ENCODE measurements at regions not wholly inside any gene's neighbourhood (a gene's known extent, or its start where the extent isn't known, plus 50 kb on each side); places are given as distances from the start of the nearest gene placed in this dataset.

- TF ChIP-seq, protein P1, sequence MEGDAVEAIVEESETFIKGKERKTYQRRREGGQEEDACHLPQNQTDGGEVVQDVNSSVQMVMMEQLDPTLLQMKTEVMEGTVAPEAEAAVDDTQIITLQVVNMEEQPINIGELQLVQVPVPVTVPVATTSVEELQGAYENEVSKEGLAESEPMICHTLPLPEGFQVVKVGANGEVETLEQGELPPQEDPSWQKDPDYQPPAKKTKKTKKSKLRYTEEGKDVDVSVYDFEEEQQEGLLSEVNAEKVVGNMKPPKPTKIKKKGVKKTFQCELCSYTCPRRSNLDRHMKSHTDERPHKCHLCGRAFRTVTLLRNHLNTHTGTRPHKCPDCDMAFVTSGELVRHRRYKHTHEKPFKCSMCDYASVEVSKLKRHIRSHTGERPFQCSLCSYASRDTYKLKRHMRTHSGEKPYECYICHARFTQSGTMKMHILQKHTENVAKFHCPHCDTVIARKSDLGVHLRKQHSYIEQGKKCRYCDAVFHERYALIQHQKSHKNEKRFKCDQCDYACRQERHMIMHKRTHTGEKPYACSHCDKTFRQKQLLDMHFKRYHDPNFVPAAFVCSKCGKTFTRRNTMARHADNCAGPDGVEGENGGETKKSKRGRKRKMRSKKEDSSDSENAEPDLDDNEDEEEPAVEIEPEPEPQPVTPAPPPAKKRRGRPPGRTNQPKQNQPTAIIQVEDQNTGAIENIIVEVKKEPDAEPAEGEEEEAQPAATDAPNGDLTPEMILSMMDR (conservative IDR thresholded peaks at IDR 0.05): no peak
- no peak overlapping the region for H3K27ac ChIP-seq
Measured at GRCh38 chr22:48784701-48785503, 1042.8 kb downstream of the BRD1 start.

- H3K27ac ChIP-seq: no peak overlapping the region
- TF ChIP-seq, protein P1 (conservative IDR thresholded peaks at IDR 0.05): no peak
Measured at GRCh38 chr22:48783821-48784266, 1043.8 kb downstream of the BRD1 start.

- TF ChIP-seq, protein P1 (conservative IDR thresholded peaks at IDR 0.05): 0 out of 2 replicates have a peak, but pooled peaks have one; percentile 21
- no peak overlapping the region for H3K27ac ChIP-seq
Measured at GRCh38 chr22:48782811-48783511, 1044.7 kb downstream of the BRD1 start.

DNA sequence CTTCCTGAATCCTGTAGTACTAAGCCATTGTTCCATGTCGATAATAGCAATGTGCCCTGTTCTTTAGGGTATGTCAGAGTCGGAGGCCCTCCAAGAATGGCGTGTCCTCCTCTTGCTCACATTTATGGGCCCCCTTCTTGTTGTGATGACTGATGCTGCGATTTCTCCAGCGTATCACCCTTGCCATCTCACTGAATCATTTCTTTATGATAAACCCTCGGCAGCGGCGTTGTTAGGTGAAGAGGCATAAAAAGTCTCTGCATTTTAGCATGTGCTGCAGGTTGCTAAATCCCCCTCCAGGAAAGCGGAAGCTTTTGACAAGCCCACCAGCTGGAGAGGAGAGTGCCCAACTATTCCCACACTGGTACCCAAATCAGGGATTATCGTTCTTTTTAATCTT is 1045.3 kb downstream of the BRD1 start:
- TF ChIP-seq, protein P1 (conservative IDR thresholded peaks at IDR 0.05): no peak

GRCh38 chr22:48781868-48782267 is 1045.8 kb downstream of the BRD1 start:
- H3K27ac ChIP-seq: no peak overlapping the region
- TF ChIP-seq, protein P1 (conservative IDR thresholded peaks at IDR 0.05): no peak

More for the DNA sequence above, 1045.3 kb downstream of the BRD1 start:
- no peak overlapping the region for H3K27ac ChIP-seq

DNA sequence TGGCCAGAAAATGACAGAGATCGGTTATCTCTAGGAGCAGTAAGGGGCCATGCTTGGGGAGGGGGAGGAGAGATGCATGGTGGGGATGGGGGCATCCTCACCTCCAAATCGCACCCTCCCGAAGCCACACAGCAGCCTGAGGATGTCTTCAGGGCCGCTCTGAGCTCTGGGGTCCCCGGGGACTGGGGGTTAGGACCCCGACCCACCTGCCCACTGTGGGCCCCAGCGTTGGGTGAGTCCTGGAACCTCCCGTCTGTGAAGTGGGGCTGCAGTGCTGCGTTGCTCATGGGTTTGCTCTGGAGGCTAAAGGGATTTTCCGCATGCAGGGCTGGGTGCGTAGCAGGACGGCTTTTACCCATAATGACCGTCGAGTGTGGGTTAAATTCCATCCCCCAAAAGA is 1046.3 kb downstream of the BRD1 start:
- TF ChIP-seq, protein P1 (conservative IDR thresholded peaks at IDR 0.05): no peak

GRCh38 chr22:48780597-48781277 is 1046.9 kb downstream of the BRD1 start:
- TF ChIP-seq, protein P1 (conservative IDR thresholded peaks at IDR 0.05): no peak
- no peak overlapping the region for H3K27ac ChIP-seq

More for the DNA sequence above, 1046.3 kb downstream of the BRD1 start:
- H3K27ac ChIP-seq: no peak overlapping the region

Data from VCaP (cell line).